Thoracic aorta (tissue), 2 donors: ENCODE measurements at regions not wholly inside any gene's neighbourhood (a gene's known extent, or its start where the extent isn't known, plus 50 kb on each side); places are given as distances from the start of the nearest gene placed in this dataset.
"Not testable (repeated sequence)": the region's sequence is repeated elsewhere in the genome, so short reads cannot be mapped to it uniquely, and the experiment has no call there.

Source experiments
- ATAC-seq: fragments of 150-250 bp; one replicate; pipeline ENCODE4 v1.8.0; 2017; ENCODE audit warnings: low read depth; ENCODE audit not compliant: insufficient number of reproducible peaks, low FRiP score
- DNase-seq: peaks from one replicate; pipeline ENCODE4 v3.0.0-alpha.2; 2020; ENCODE audit warnings: low spot score
- H3K27ac ChIP-seq, 2 donors: fragments of 200-600 bp; sonication (generic); 1 replicate in 1 of 2; 2 replicates in 1 of 2; pipeline ENCODE4 v1.5.1; 2016; ENCODE audit warnings: mild to moderate bottlenecking in 2 of 2, moderate library complexity in 2 of 2
- H3K27me3 ChIP-seq: fragments of 200-600 bp; sonication (generic); replicated peaks from 2 replicates; pipeline ENCODE4 v1.6.0; 2016; ENCODE audit warnings: mild to moderate bottlenecking; ENCODE audit not compliant: insufficient read depth
- H3K36me3 ChIP-seq: fragments of 200-600 bp; sonication (generic); one replicate; pipeline ENCODE4 v1.5.1; 2016
- H3K4me1 ChIP-seq, 2 donors: fragments of 200-600 bp; sonication (generic); 1 replicate in 1 of 2; 2 replicates in 1 of 2; pipeline versions ENCODE4 v1.5.1 to v1.6.0; 2016; ENCODE audit warnings: low read depth in 2 of 2, mild to moderate bottlenecking in 1 of 2; ENCODE audit not compliant: control insufficient read depth in 1 of 2
- H3K4me3 ChIP-seq: fragments of 200-600 bp; sonication (generic); 2 replicates; pipeline ENCODE4 v1.5.1; 2016; ENCODE audit warnings: mild to moderate bottlenecking
- H3K9me3 ChIP-seq: fragments of 200-600 bp; sonication (generic); 2 replicates; pipeline ENCODE4 v1.5.1; 2016
- TF ChIP-seq, protein P1 (sequence below): fragments of 200-600 bp; sonication (generic); IDR thresholded peaks from one replicate; pipeline ENCODE4 v1.5.1; 2019; ENCODE audit warnings: antibody characterized with exemption

DNA sequence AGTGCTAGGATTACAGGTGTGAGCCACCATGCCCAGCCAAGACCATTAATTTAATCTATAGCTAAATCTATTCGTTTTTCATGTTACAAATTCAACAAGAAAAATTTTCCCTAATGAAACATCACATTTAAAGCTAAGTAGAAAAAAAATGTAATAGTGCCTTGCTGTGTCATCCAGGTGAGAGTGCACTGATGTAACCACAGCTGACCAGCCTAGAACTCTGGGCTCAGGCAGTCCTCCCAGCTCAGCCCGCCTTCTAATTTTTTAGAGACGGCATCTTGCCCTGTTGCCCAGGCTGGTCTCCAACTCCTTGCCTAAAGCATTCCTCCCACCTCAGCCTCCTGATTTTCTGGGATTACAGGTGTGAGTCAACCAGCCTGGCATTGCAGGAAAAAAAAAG, 109.0 kb downstream of the PPIAL4G start:
- Histone ChIP-seq H3K27ac (no peak overlapping the region), H3K4me3 (no peak overlapping the region), H3K27me3 (no peaks in the 10 kb centered on the region), H3K36me3 (no peaks in the 10 kb centered on the region), H3K4me1 (no peaks in the 10 kb centered on the region), H3K9me3 (no peaks in the 10 kb centered on the region)
- TF ChIP-seq, protein P1, sequence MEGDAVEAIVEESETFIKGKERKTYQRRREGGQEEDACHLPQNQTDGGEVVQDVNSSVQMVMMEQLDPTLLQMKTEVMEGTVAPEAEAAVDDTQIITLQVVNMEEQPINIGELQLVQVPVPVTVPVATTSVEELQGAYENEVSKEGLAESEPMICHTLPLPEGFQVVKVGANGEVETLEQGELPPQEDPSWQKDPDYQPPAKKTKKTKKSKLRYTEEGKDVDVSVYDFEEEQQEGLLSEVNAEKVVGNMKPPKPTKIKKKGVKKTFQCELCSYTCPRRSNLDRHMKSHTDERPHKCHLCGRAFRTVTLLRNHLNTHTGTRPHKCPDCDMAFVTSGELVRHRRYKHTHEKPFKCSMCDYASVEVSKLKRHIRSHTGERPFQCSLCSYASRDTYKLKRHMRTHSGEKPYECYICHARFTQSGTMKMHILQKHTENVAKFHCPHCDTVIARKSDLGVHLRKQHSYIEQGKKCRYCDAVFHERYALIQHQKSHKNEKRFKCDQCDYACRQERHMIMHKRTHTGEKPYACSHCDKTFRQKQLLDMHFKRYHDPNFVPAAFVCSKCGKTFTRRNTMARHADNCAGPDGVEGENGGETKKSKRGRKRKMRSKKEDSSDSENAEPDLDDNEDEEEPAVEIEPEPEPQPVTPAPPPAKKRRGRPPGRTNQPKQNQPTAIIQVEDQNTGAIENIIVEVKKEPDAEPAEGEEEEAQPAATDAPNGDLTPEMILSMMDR, result no peak
- DNase-seq (no peak), ATAC-seq (no peak)

DNA sequence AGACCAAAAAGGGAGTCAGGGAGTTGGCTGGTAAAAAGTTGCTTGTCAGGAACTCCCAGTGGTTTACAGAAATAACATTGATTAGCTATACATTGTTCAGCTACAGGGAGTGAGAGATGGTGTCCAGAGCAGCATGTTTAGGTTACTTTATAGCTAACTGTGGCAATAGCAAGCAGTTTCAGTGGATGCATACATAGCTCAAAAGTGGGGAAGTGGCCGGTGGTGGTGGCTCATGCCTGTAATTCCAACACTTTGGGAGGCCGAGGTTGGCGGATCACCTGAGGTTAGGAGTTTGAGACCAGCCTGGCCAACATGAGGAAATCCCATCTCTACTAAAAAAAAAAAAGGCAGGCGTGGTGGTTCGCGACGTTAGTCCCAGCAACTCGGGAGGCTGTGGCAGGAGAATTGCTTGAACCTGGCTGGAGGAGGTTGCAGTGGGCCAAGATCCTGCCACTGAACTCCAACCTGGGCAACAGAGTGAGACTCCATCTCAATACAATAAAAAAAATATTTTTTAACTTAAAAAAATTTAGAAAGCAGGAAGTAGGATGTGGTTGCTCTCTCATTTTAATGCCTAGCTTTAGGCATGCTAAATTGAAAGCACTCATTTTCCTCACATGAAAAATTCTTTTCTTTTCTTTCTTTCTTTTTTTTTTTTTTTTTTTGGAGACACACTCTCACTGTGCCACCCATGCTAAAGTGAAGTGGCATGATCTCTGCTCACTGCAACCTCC, 109.7 kb downstream of the PPIAL4G start:
- no peaks in the 10 kb centered on the region for H3K9me3 ChIP-seq
- H3K4me1 ChIP-seq, result no peaks in the 10 kb centered on the region
- DNase-seq (no peak), ATAC-seq (no peak)
- H3K27ac ChIP-seq, result no peak overlapping the region
- H3K36me3 ChIP-seq, result no peaks in the 10 kb centered on the region
- TF ChIP-seq, protein P1, result no peak
- H3K4me3 ChIP-seq, result no peak overlapping the region
- no peaks in the 10 kb centered on the region for H3K27me3 ChIP-seq

DNA sequence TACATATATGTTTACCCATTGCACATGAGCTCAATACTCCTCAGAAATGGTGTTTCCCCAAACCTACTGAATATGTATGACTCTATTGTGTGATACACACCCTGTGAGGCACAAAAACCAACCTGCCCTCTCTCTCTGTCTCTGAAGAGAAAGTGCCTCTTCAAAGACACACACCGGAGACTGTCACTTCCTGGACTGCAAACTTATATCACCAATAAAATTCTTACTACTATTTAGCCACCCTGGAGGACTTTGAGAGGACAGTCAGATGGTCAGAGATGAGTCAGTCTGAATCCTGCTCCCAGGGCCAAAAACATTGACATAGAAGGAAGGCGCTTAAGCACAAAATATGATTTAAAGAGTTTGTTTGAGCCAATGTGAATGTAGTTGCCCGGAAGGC, 110.4 kb downstream of the PPIAL4G start:
- no peaks in the 10 kb centered on the region for H3K36me3 ChIP-seq
- no peak for ATAC-seq
- H3K27ac ChIP-seq, result no peak overlapping the region
- no peak overlapping the region for H3K4me3 ChIP-seq
- no peaks in the 10 kb centered on the region for H3K4me1 ChIP-seq
- H3K9me3 ChIP-seq, result no peaks in the 10 kb centered on the region
- no peaks in the 10 kb centered on the region for H3K27me3 ChIP-seq
- DNase-seq, result no peak
- TF ChIP-seq, protein P1, result no peak

DNA sequence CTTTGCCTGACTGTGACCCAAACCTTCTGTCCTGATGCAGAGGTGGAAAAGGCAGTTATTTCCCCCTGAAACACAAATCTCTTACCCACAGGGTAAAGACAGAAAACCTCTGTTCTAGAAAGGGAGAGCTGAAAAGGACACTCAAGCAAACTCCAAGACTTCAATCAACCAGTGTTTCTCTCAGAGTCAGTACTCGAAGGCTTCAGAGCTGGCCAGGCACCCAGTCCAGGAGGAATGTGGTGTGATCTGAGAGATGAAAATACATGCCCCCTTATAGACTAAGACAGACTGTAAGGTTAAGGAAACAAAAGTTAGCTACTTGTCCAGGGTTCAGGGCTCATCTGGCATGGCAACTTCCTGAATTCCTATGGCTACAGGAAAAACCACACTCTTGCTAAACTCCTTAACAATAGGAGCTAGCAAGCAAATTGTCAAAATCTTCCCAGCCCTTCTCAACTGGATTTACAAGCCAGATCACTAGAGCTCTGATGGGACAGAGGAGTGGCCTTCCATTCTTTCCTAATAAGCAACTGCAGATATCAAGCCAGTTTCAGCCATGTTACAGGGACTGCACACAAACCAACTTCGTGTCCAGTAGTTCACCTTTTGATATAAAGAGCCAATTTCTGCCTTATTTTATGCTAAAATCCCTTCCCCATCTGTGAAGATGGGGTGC, 110.9 kb downstream of the PPIAL4G start:
- H3K4me3 ChIP-seq, DNase-seq, H3K36me3 ChIP-seq, H3K27ac ChIP-seq, H3K4me1 ChIP-seq, H3K27me3 ChIP-seq, ATAC-seq, H3K9me3 ChIP-seq: not testable (repeated sequence)

DNA sequence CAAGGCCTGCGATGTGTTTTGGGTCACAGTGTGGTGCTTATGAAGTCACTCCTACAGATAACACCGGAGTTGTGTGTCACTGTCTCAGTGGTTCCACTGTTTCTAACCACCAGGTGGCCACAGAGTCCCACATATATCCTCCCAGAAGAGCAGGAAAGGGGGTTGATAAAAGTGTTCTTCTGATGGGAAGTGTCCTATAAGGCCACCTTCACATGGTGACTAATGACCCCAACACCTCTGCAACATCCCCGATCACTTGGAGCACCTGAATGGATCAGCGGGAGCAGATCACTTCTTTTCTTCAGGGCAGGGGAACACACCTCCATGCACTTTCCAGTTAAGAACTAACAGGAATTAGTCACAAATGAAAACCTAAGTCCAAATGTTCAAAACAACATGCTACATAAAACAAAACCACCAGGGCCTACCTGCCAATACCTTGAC, 111.5 kb downstream of the PPIAL4G start:
- H3K36me3 ChIP-seq, H3K27ac ChIP-seq, ATAC-seq, H3K9me3 ChIP-seq, H3K4me1 ChIP-seq, H3K27me3 ChIP-seq, H3K4me3 ChIP-seq: not testable (repeated sequence)
- TF ChIP-seq, protein P1, result peak; percentile 77
- DNase-seq, result peak; percentile 20

DNA sequence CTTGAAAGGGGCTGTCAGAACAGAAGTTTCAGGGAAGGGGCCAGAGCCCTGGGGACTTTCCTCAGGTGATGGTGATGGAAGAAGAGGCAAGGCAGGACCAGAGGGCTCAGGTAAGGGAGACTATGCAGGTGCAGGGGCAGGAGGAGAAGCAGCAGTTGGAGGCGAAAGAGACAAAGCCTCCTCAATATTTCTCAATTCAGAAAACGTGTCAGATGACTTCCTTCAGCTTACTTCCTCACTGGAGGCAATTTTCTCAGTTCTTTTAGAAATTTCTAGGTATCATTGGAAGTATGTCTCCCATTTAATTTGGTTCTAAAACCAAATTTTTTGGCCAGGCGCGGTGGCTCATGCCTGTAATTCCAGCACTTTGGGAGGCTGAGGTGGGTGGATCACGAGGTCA, 112.4 kb downstream of the PPIAL4G start:
- not testable (repeated sequence) for H3K4me3 ChIP-seq, H3K9me3 ChIP-seq, ATAC-seq, H3K4me1 ChIP-seq, DNase-seq, H3K27ac ChIP-seq, H3K27me3 ChIP-seq, H3K36me3 ChIP-seq
